Tibial artery (tissue), 4 donors: ENCODE measurements at regions not wholly inside any gene's neighbourhood (a gene's known extent, or its start where the extent isn't known, plus 50 kb on each side); places are given as distances from the start of the nearest gene placed in this dataset.

Experiments used
- DNase-seq, 2 donors: peaks; one replicate each; pipeline ENCODE4 v3.0.0-alpha.2; 2019
- H3K27ac ChIP-seq, 2 donors: fragments of 200-600 bp; sonication (generic) in 1 of 2; 1 replicate in 1 of 2; 2 replicates in 1 of 2; pipeline ENCODE4 v1.5.1; 2018 to 2019; ENCODE audit warnings: mild to moderate bottlenecking in 1 of 2
- H3K27me3 ChIP-seq, 2 donors: fragments of 200-600 bp; sonication (generic) in 1 of 2; one replicate each; pipeline versions ENCODE4 v1.5.1 to v1.6.0; 2016 to 2019
- H3K36me3 ChIP-seq, 3 donors: fragments of 200-600 bp; sonication (generic) in 2 of 3; one replicate each; pipeline ENCODE4 v1.5.1; 2016 to 2019; ENCODE audit warnings: mild to moderate bottlenecking in 2 of 3
- H3K4me1 ChIP-seq, 4 donors: fragments of 200-600 bp; sonication (generic) in 2 of 4; 1 replicate in 3 of 4; 2 replicates in 1 of 4; pipeline ENCODE4 v1.5.1; 2016 to 2019
- H3K4me3 ChIP-seq, 2 donors: fragments of 200-600 bp; sonication (generic) in 1 of 2; 1 replicate in 1 of 2; 2 replicates in 1 of 2; pipeline ENCODE4 v1.5.1; 2018 to 2019; ENCODE audit warnings: mild to moderate bottlenecking in 2 of 2
- H3K9me3 ChIP-seq, 3 donors: fragments of 200-600 bp; sonication (generic) in 1 of 3; one replicate each; pipeline ENCODE4 v1.5.1; 2016 to 2019
- intact Hi-C: fragments of 100-400 bp; cut with DNase I; formaldehyde crosslinking; loops from one replicate; pipeline ENCODE4 v1.15.0; 2023; ENCODE audit warnings: low total_unique reads
- TF ChIP-seq, protein P1 (sequence below), 2 experiments: fragments of 200-600 bp in 1 of 2; fragments of 450-650 bp in 1 of 2; IDR thresholded peaks; one replicate each; pipeline ENCODE4 v1.5.1; 2017 to 2019; ENCODE audit warnings: antibody characterized with exemption in 2 of 2, mild to moderate bottlenecking in 1 of 2, moderate library complexity in 1 of 2

DNA sequence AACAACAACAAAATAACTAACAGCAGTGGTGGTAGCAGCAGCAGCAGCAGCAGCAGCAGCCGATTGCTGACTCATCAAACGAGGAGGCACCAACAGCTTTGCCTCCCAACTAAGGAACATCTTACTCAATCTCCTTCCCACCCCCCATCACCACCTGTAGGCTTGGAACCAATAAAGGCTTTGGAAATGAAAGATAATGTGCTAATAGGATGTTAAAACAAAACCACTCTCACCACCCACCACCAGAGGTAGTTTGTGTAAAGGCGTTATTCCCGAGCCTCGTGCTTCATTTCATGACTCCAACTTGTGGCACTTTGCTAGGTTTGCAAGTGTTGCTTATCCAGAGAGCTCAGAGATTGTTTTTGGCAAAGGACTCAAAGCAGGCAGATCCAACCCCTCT, 346.5 kb downstream of the CD83 start:
- no peak for DNase-seq
- no peaks in the 10 kb centered on the region for H3K36me3 ChIP-seq
- H3K27ac ChIP-seq = no peak overlapping the region
- intact Hi-C loops = no loop called here
- no peak overlapping the region for H3K4me3 ChIP-seq
- H3K27me3 ChIP-seq = no peaks in the 10 kb centered on the region
- H3K9me3 ChIP-seq = no peaks in the 10 kb centered on the region
- H3K4me1 ChIP-seq = no peaks in the 10 kb centered on the region
- TF ChIP-seq, protein P1, sequence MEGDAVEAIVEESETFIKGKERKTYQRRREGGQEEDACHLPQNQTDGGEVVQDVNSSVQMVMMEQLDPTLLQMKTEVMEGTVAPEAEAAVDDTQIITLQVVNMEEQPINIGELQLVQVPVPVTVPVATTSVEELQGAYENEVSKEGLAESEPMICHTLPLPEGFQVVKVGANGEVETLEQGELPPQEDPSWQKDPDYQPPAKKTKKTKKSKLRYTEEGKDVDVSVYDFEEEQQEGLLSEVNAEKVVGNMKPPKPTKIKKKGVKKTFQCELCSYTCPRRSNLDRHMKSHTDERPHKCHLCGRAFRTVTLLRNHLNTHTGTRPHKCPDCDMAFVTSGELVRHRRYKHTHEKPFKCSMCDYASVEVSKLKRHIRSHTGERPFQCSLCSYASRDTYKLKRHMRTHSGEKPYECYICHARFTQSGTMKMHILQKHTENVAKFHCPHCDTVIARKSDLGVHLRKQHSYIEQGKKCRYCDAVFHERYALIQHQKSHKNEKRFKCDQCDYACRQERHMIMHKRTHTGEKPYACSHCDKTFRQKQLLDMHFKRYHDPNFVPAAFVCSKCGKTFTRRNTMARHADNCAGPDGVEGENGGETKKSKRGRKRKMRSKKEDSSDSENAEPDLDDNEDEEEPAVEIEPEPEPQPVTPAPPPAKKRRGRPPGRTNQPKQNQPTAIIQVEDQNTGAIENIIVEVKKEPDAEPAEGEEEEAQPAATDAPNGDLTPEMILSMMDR (IDR thresholded peaks at IDR 0.05) = no peak

DNA sequence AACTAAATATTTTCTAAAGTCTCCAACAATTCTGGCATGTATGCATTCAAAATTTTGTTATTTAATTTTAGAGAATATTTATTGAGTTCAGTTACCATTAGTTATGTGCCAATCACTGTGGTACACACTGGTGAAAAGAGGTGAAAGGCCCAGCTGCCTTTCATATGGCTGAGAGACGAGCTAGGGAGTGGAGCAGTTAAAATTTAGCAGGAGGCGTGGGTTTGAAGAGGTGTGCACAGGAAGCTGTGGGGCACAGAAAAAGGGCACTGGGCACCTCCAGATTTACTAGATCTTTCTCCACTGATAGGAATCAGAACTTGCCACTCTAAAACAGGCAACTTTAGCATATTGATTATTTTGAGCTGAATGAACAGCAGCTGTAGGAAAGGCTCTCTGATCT, 347.1 kb downstream of the CD83 start:
- TF ChIP-seq, protein P1 (IDR thresholded peaks at IDR 0.05) = no peak
- intact Hi-C loops = no loop called here

GRCh38 chr6:14466278-14466677, 348.7 kb downstream of the CD83 start:
- intact Hi-C loops = no loop called here
- TF ChIP-seq, protein P1 (IDR thresholded peaks at IDR 0.05) = no peak
- Histone ChIP-seq H3K4me3 (no peak overlapping the region), H3K9me3 (no peaks in the 10 kb centered on the region), H3K36me3 (no peaks in the 10 kb centered on the region), H3K4me1 (no peaks in the 10 kb centered on the region), H3K27me3 (no peaks in the 10 kb centered on the region), H3K27ac (no peak overlapping the region)
- no peak for DNase-seq

More for the DNA sequence above, 347.1 kb downstream of the CD83 start:
- H3K4me3 ChIP-seq = no peak overlapping the region
- no peaks in the 10 kb centered on the region for H3K4me1 ChIP-seq
- no peaks in the 10 kb centered on the region for H3K9me3 ChIP-seq
- H3K36me3 ChIP-seq = no peaks in the 10 kb centered on the region
- no peak for DNase-seq
- no peaks in the 10 kb centered on the region for H3K27me3 ChIP-seq
- H3K27ac ChIP-seq = no peak overlapping the region

- TF ChIP-seq, protein P1 (IDR thresholded peaks at IDR 0.05) = no peak
- Histone ChIP-seq H3K36me3 (no peaks in the 10 kb centered on the region), H3K27ac (no peak overlapping the region), H3K27me3 (no peaks in the 10 kb centered on the region), H3K4me1 (peaks cover 0 to 4% (median under 1%) of the 10 kb centered on the region in 4 donors), H3K9me3 (no peaks in the 10 kb centered on the region), H3K4me3 (no peak overlapping the region)
- intact Hi-C loops = no loop called here
- DNase-seq = no peak
Observed at GRCh38 chr6:14467591-14467990, 350.0 kb downstream of the CD83 start.

DNA sequence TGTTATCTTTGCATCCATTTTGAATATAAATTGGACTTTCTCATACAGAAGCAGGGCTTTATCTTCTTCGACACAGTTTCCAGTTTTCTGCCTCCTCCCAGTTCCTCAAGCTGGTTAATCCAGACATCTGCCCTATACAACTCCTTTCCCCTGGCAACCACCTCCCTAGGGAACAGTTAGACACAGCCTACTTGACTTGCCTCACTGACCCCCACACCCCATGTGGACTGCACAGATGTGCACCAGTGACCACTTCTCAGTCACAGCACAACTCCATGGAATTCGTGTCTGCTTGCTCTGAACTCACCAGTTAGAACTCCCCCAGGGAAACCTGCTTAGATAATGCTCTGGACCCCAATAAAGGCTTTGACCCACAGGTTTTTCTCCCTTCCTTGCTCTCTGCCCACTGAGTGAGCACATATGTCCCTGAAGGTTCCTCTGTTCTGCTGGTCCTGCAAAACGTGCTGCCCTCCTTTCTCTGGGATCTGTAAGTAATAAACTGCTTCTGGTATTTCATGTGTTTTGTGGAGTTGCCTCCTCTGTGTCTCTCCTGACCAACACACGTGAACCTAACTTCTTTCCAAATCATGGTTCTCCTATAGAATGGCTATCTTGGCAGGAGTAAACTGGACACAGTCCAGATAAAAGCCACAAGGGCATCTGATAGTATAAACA, 351.2 kb downstream of the CD83 start:
- DNase-seq = no peak
- Histone ChIP-seq H3K36me3 (no peaks in the 10 kb centered on the region), H3K4me1 (peaks cover 0 to 16% (median 5%) of the 10 kb centered on the region in 4 donors), H3K9me3 (no peaks in the 10 kb centered on the region), H3K27ac (no peak overlapping the region), H3K27me3 (no peaks in the 10 kb centered on the region), H3K4me3 (no peak overlapping the region)
- intact Hi-C loops = no loop called here
- TF ChIP-seq, protein P1 (IDR thresholded peaks at IDR 0.05) = no peak
